ENCODE measurements at regions not wholly inside any gene's neighbourhood (a gene's known extent, or its start where the extent isn't known, plus 50 kb on each side); places are given as distances from the start of the nearest gene placed in this dataset.
"Not testable (repeated sequence)": the region's sequence is repeated elsewhere in the genome, so short reads cannot be mapped to it uniquely, and the experiment has no call there.

DNA sequence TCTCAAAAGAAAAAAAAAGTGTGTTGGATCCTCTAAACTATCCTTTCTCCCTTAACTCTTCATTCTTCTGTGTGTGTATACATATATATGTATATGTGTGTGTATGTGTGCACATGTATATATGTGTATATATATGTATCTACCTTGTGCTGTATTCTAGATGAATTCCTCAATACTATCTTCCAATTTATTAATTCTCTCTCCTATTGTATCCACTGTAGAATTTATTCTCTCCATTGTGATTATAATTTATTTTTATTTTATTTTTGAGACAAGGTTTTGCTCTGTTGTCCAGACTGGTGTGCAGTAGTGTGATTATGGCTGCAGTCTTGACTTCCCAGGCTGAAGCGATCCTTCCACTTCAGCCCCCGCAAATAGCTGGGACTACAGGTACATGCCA lies 147.1 kb upstream of the ZNF618 start:
- TF ChIP-seq, protein P1, sequence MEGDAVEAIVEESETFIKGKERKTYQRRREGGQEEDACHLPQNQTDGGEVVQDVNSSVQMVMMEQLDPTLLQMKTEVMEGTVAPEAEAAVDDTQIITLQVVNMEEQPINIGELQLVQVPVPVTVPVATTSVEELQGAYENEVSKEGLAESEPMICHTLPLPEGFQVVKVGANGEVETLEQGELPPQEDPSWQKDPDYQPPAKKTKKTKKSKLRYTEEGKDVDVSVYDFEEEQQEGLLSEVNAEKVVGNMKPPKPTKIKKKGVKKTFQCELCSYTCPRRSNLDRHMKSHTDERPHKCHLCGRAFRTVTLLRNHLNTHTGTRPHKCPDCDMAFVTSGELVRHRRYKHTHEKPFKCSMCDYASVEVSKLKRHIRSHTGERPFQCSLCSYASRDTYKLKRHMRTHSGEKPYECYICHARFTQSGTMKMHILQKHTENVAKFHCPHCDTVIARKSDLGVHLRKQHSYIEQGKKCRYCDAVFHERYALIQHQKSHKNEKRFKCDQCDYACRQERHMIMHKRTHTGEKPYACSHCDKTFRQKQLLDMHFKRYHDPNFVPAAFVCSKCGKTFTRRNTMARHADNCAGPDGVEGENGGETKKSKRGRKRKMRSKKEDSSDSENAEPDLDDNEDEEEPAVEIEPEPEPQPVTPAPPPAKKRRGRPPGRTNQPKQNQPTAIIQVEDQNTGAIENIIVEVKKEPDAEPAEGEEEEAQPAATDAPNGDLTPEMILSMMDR (conservative IDR thresholded peaks at IDR 0.05; ENCODE audit: low read depth, low read length), result no peak
- no peak for DNase-seq (ENCODE audit: low read depth)
- H3K4me3 ChIP-seq (ENCODE audit: low read length), result no peak overlapping the region

- TF ChIP-seq, protein P1 (conservative IDR thresholded peaks at IDR 0.05; ENCODE audit: low read depth, low read length), result no peak
- DNase-seq (ENCODE audit: low read depth), result no peak
- H3K4me3 ChIP-seq (ENCODE audit: low read length), result no peak overlapping the region
These were observed 141.3 kb upstream of the ZNF618 start for GRCh38 chr9:113734826-113735225.

DNA sequence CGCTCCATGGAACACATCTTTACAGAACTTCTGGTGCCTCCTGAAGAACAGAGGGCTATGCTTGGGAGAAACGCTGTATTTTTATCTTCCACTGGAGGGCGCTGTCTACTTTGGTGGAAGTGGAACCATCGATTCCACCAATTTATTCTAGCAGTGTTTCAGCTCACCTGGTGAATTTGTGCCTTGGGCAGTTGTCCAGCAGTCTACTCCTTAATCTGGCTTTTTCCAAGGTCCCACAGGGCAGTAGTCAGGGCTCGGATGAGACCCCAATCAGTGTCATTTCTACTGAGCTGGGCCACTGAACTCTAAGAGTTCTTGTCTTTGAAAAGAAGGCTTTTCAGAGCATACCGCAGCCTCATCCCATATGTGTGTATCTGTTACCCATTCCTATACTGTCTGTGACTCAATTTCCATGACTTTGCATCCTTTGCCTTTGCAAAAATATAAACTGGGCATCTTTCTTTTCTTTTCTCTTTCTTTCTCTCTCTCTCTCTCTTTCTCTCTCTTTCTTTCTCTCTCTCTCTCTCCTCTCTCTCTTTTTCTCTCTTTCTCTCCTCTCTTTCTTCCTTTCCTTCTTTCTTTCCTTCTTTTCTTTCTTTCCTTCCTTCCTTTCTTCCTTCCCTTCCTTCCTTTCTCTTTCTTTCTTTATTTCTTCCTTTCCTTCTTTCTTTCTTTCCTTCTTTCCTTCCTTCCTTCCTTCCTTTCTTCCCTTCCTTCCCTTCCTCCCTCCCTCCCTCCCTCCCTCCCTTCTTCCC lies 138.4 kb upstream of the ZNF618 start:
- TF ChIP-seq, protein P1 (conservative IDR thresholded peaks at IDR 0.05; ENCODE audit: low read depth, low read length), result peak; percentile 89
- no peak overlapping the region for H3K4me3 ChIP-seq (ENCODE audit: low read length)
- peak; percentile 12 for DNase-seq (ENCODE audit: low read depth)

- H3K4me3 ChIP-seq (ENCODE audit: low read length), result no peak overlapping the region
- TF ChIP-seq, protein P1 (conservative IDR thresholded peaks at IDR 0.05; ENCODE audit: low read depth, low read length), result no peak
- DNase-seq (ENCODE audit: low read depth), result no peak
These were observed 137.6 kb upstream of the ZNF618 start for GRCh38 chr9:113738496-113738892.

DNA sequence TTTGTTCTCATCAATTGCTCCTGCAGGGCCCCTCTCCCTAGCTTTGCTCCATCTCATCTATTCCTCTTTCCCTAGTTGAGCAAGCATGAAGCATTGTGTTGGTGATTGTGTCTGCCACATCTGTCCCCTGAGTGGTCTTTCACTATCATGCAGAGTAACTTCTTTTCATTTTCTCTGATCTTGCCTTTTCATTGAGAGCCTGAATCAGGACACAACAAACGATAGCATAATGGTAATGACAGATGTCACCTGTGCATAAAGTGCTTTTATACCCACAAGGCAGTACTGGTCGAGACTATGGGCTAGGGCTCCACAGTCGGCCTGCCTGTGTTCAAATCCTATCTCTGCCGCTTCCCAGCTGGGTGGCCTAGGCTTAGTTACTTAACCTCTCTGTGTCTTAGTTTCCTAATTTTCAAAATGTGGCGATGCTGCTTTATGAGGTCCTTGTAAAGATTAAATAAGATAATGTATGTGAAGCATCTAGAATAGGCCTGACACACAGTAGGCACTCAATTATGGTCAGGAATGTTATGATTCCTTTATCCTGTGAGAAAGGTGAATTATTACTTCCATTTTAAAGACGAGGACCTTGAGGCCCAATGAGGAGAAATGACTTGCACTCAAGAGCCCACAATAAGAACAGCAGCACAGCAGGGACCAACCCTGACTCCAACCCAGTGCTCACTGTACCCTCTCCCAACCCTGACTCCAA lies 137.1 kb upstream of the ZNF618 start:
- TF ChIP-seq, protein P1 (conservative IDR thresholded peaks at IDR 0.05; ENCODE audit: low read depth, low read length), result no peak
- DNase-seq (ENCODE audit: low read depth), result no peak
- no peak overlapping the region for H3K4me3 ChIP-seq (ENCODE audit: low read length)

DNA sequence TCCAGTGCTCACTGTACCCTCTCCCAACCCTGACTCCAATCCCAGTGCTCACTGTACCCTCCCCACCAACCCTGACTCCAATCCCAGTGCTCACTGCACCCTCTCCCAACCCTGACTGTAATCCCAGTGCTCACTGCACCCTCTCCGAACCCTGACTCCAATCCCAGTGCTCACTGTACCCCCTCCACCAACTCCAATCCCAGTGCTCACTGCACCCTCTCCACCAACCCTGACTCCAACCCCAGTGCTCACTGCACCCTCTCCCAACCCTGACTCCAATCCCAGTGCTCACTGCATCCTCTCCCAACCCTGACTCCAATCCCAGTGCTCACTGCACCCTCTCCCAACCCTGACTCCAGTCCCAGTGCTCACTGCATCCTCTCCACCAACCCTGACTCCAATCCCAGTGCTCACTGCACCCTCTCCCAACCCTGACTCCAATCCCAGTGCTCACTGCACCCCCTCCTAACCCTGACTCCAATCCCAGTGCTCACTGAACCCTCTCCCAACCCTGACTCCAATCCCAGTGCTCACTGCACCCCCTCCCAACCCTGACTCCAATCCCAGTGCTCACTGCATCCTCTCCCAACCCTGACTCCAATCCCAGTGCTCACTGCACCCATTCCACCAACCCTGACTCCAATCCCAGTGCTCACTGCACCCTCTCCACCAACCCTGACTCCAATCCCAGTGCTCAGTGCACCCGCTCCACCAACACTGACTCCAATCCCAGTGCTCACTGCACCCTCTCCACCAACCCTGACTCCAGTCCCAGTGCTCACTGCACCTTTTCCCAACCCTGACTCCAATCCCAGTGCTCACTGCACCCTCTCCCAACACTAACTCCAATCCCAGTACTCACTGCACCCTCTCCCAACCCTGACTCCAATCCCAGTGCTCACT lies 136.3 kb upstream of the ZNF618 start:
- DNase-seq (ENCODE audit: low read depth); H3K4me3 ChIP-seq (ENCODE audit: low read length): not testable (repeated sequence)

- peak; percentile 6 for DNase-seq (ENCODE audit: low read depth)
- not testable (repeated sequence) for H3K4me3 ChIP-seq (ENCODE audit: low read length)
These were observed 135.3 kb upstream of the ZNF618 start for GRCh38 chr9:113740508-113741500.
